Rectal smooth muscle tissue (tissue), 1 donor: ENCODE measurements at regions not wholly inside any gene's neighbourhood (a gene's known extent, or its start where the extent isn't known, plus 50 kb on each side); places are given as distances from the start of the nearest gene placed in this dataset.
"Not testable (repeated sequence)": the region's sequence is repeated elsewhere in the genome, so short reads cannot be mapped to it uniquely, and the experiment has no call there.

Source experiments
- H3K27ac ChIP-seq: one replicate; pipeline ENCODE4 v1.7.0; 2013; ENCODE audit warnings: low read depth, low read length, inconsistent platforms
- H3K27me3 ChIP-seq: one replicate; pipeline ENCODE4 v1.7.0; 2013; ENCODE audit warnings: low read length; ENCODE audit not compliant: control insufficient read depth, insufficient read depth
- H3K36me3 ChIP-seq: one replicate; pipeline ENCODE4 v1.7.0; 2013; ENCODE audit warnings: low read length; ENCODE audit not compliant: control insufficient read depth, insufficient read depth
- H3K4me1 ChIP-seq: one replicate; pipeline ENCODE4 v1.7.0; 2013; ENCODE audit warnings: low read length; ENCODE audit not compliant: control insufficient read depth, insufficient read depth
- H3K4me3 ChIP-seq: one replicate; pipeline ENCODE4 v1.7.0; 2013; ENCODE audit warnings: low read length
- H3K9ac ChIP-seq: one replicate; pipeline ENCODE4 v1.7.0; 2013; ENCODE audit warnings: low read length

GRCh38 chr6:85707515-85708145 lies 64.9 kb upstream of the SYNCRIP start:
- not testable (repeated sequence) for H3K27me3 ChIP-seq, H3K27ac ChIP-seq, H3K36me3 ChIP-seq, H3K4me3 ChIP-seq, H3K9ac ChIP-seq, H3K4me1 ChIP-seq

- H3K27ac ChIP-seq, result no peak overlapping the region
- H3K9ac ChIP-seq, result no peak overlapping the region
- no peaks in the 10 kb centered on the region for H3K27me3 ChIP-seq
- no peak overlapping the region for H3K4me3 ChIP-seq
- H3K36me3 ChIP-seq, result no peaks in the 10 kb centered on the region
- no peaks in the 10 kb centered on the region for H3K4me1 ChIP-seq
Measured at GRCh38 chr6:85706272-85706671, 63.6 kb upstream of the SYNCRIP start.

- H3K36me3 ChIP-seq, result no peaks in the 10 kb centered on the region
- H3K4me3 ChIP-seq, result no peak overlapping the region
- no peaks in the 10 kb centered on the region for H3K27me3 ChIP-seq
- H3K4me1 ChIP-seq, result no peaks in the 10 kb centered on the region
- no peak overlapping the region for H3K27ac ChIP-seq
- H3K9ac ChIP-seq, result no peak overlapping the region
Measured at GRCh38 chr6:85705220-85705619, 62.5 kb upstream of the SYNCRIP start.

- H3K27ac ChIP-seq, result no peak overlapping the region
- H3K36me3 ChIP-seq, result no peaks in the 10 kb centered on the region
- H3K27me3 ChIP-seq, result no peaks in the 10 kb centered on the region
- H3K9ac ChIP-seq, result no peak overlapping the region
- H3K4me3 ChIP-seq, result no peak overlapping the region
- H3K4me1 ChIP-seq, result no peaks in the 10 kb centered on the region
Measured at GRCh38 chr6:85703406-85703805, 60.7 kb upstream of the SYNCRIP start.
